HL-60 (cell line): ENCODE measurements at regions not wholly inside any gene's neighbourhood (a gene's known extent, or its start where the extent isn't known, plus 50 kb on each side); places are given as distances from the start of the nearest gene placed in this dataset.

Experiments used
- POLR2AphosphoS5 ChIP-seq: IDR thresholded peaks from 2 replicates; pipeline ENCODE4 v1.6.1; 2012; ENCODE audit warnings: low read depth
- SPI1 ChIP-seq: IDR thresholded peaks from 2 replicates; pipeline ENCODE4 v1.6.1; 2012; ENCODE audit warnings: low read depth, mild to moderate bottlenecking, borderline replicate concordance
- TF ChIP-seq, protein P1 (sequence below): IDR thresholded peaks from one replicate; pipeline ENCODE4 v1.5.1; 2011; ENCODE audit warnings: low read length, control low read depth, inconsistent platforms; ENCODE audit not compliant: insufficient read depth

DNA sequence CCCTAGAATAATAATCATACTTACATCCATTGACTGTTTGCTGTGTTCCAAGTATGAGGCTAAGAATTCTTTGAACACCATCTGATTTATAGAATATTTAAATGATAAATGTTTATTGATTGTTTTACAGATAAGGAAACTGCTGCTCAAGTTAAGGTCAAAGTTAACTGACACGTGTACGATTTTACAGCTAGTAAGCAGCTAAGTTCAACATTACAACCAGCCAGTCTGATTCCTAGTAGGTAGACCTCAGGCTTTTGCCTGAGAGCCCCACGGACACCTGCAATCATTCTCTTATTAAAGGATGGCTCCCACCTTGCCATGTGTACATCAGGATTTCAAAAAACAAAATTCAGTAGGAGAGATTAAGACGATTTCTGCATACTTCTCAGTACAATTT lies 141.9 kb downstream of the SPRY2 start:
- TF ChIP-seq, protein P1, sequence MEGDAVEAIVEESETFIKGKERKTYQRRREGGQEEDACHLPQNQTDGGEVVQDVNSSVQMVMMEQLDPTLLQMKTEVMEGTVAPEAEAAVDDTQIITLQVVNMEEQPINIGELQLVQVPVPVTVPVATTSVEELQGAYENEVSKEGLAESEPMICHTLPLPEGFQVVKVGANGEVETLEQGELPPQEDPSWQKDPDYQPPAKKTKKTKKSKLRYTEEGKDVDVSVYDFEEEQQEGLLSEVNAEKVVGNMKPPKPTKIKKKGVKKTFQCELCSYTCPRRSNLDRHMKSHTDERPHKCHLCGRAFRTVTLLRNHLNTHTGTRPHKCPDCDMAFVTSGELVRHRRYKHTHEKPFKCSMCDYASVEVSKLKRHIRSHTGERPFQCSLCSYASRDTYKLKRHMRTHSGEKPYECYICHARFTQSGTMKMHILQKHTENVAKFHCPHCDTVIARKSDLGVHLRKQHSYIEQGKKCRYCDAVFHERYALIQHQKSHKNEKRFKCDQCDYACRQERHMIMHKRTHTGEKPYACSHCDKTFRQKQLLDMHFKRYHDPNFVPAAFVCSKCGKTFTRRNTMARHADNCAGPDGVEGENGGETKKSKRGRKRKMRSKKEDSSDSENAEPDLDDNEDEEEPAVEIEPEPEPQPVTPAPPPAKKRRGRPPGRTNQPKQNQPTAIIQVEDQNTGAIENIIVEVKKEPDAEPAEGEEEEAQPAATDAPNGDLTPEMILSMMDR, result no peak
- TF ChIP-seq POLR2AphosphoS5 (no peak), SPI1 (no peak)
